GM12874 (cell line): ENCODE measurements at regions not wholly inside any gene's neighbourhood (a gene's known extent, or its start where the extent isn't known, plus 50 kb on each side); places are given as distances from the start of the nearest gene placed in this dataset.

Experiments used
- TF ChIP-seq, protein P1 (sequence below): IDR thresholded peaks from 2 replicates; pipeline ENCODE4 v1.5.1; 2011; ENCODE audit warnings: low read depth, mild to moderate bottlenecking, control low read depth, low read length, moderate library complexity; ENCODE audit not compliant: insufficient read depth

DNA sequence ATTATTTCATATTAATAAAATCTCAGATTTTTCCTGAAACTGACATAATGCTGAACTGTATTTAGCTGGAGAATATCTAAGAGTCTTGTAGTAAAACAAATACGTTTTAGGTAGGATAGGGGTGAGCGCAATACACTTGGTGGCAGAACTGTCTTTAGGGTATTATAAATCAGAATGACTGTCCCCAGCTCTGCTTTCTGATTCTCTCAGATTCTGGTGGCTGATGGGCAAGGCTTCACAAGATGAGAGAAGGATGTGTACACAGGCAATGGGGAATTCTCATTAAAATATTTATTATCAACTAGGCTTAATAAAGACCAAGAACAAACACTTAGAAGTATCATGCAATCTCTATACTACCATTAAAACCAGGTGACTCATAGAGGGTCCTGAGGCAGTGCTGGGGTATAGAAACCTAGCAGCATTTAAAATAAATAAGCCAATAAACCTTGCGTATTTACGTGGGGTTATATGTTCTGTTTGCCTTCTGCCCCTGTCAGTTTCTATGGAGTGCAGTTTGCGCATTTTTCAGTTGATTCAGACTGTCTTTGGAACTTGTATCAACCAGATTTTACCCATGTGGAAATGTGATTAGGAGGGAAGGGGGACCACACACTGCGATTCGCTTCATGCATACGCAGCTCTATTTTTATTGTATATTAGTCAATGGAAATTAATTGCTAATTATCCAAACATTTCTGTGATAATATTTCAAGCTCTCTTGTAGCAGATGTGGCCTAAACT, 1150.7 kb upstream of the WWC1 start:
- TF ChIP-seq, protein P1, sequence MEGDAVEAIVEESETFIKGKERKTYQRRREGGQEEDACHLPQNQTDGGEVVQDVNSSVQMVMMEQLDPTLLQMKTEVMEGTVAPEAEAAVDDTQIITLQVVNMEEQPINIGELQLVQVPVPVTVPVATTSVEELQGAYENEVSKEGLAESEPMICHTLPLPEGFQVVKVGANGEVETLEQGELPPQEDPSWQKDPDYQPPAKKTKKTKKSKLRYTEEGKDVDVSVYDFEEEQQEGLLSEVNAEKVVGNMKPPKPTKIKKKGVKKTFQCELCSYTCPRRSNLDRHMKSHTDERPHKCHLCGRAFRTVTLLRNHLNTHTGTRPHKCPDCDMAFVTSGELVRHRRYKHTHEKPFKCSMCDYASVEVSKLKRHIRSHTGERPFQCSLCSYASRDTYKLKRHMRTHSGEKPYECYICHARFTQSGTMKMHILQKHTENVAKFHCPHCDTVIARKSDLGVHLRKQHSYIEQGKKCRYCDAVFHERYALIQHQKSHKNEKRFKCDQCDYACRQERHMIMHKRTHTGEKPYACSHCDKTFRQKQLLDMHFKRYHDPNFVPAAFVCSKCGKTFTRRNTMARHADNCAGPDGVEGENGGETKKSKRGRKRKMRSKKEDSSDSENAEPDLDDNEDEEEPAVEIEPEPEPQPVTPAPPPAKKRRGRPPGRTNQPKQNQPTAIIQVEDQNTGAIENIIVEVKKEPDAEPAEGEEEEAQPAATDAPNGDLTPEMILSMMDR, result no peak

DNA sequence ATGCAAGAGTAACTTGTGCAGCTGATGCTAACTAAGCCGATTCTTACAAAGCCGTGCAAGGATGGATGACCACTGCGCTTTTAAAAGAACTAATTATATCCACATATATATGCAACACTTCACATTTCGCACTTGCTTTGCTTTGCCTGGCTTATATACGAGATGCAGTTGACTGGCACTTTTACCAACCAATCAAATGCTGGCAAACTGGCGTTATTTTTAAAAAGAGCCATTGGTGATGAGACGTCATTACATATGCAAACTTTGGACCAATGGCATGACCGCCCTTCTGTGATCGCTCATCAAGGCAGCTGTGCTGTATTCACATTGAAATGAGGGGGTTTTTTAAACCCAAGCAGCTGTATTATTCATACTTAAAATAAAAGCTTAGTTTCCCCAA, 1147.7 kb upstream of the WWC1 start:
- TF ChIP-seq, protein P1, result no peak

DNA sequence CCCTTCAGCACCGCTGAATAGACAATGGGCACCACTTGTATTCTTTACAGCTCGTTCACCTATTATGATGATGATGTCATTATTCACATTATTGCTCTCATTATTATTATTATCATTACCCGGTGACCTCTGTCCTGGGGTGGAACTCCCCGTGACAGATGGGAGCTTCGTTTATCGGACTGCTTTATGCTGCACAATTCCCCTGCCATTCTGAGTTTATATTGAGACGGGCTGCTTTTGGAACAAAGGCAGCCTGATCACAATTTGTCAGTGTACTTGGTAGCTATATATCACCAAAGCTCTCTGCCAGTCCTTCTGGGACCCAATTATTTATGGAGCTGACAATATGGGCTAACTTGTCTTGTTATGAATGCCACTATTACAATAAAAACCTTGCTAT, 1145.6 kb upstream of the WWC1 start:
- TF ChIP-seq, protein P1, result no peak

- TF ChIP-seq, protein P1, result no peak
Observed at GRCh38 chr5:167147879-167148278, 1143.6 kb upstream of the WWC1 start.

- TF ChIP-seq, protein P1, result no peak
Observed at GRCh38 chr5:167150661-167151060, 1140.8 kb upstream of the WWC1 start.

DNA sequence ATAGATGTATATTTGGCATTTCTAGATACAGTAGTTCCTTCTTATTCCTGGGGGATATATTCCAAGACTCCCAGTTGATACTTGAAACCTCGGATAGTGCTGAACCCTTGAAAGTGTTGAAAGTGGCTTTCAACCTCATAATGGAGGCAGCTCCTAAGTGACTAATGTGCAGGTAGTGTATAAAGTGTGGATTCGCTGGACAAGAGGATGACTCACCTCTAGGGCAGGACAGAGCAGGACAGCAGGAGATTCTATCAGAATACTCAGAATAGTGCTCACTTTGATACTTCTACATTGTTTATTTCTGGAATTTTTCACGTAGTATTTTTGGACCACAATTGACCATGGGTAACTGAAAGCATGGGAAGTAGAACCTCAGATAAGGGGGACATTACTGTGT, 1138.9 kb upstream of the WWC1 start:
- TF ChIP-seq, protein P1, result no peak

DNA sequence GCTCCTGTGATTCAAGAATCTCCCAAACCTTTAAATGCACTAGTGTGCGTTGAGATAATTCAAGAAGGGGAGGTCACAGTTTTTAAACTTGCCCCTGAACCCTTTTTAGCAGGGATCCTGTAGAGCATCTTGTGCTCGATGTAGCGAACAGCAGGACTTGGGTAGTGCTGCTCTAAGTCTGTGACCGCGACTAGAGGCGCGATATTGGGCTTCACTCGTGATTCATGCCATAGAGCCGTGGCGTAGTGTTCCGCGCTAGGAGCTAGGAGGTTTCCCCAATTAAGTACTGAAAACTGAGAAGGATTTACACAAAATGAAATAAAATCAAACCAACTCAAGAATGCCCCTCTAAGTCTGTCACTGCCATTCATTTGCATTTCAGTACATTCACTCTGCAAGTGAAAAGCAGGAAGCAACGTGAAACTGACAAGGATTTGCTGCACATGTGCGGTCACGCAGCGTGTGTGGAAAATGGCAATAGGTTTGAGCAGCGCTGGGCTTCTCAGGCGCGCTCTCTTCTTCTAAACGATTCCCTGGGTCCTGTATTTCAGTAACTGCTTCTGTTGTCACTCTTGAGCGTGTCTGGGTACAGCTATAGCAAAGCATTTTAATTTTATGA, 1135.9 kb upstream of the WWC1 start:
- TF ChIP-seq, protein P1, result no peak
